ENCODE measurements at regions not wholly inside any gene's neighbourhood (a gene's known extent, or its start where the extent isn't known, plus 50 kb on each side); places are given as distances from the start of the nearest gene placed in this dataset.
"Not testable (repeated sequence)": the region's sequence is repeated elsewhere in the genome, so short reads cannot be mapped to it uniquely, and the experiment has no call there.

- no peak for TF ChIP-seq ELF4 (IDR thresholded peaks at IDR 0.05)
- no peak for TF ChIP-seq FOXA1 (IDR thresholded peaks at IDR 0.05)
- no peak for TF ChIP-seq L3MBTL2 (conservative IDR thresholded peaks at IDR 0.05)
- no peak for TF ChIP-seq FOXK2 (IDR thresholded peaks at IDR 0.05)
- no peak for TF ChIP-seq LEF1 (IDR thresholded peaks at IDR 0.05; ENCODE audit: borderline replicate concordance)
- TF ChIP-seq PKNOX1 (IDR thresholded peaks at IDR 0.05) = no peak
- TF ChIP-seq SUZ12 (IDR thresholded peaks at IDR 0.05) = no peak
- TF ChIP-seq NFRKB (IDR thresholded peaks at IDR 0.05) = no peak
- no peak for TF ChIP-seq CTBP1 (IDR thresholded peaks at IDR 0.05; ENCODE audit: borderline replicate concordance)
- TF ChIP-seq ARNT (IDR thresholded peaks at IDR 0.05) = no peak
- TF ChIP-seq ZNF384 (IDR thresholded peaks at IDR 0.05) = no peak
- no peak for TF ChIP-seq BHLHE40 (IDR thresholded peaks at IDR 0.05; ENCODE audit: borderline replicate concordance)
- no peak for TF ChIP-seq SP1 (IDR thresholded peaks at IDR 0.05)
- no peak for TF ChIP-seq FOXM1 (IDR thresholded peaks at IDR 0.05; ENCODE audit: borderline replicate concordance)
- TF ChIP-seq TARDBP (IDR thresholded peaks at IDR 0.05) = no peak
- TF ChIP-seq HDGF (IDR thresholded peaks at IDR 0.05; ENCODE audit: borderline replicate concordance) = no peak
- ChIA-PET CTCF (no interaction called here), POLR2A (no interaction called here)
- no peak for DNase-seq (ENCODE audit: extremely low spot score)
These were observed 177.0 kb downstream of the OR4M2 start for GRCh38 chr15:22257047-22258008.

- POLR2A ChIA-PET = no interaction called here
- CTCF ChIA-PET = no interaction called here
- no peak for TF ChIP-seq FOXK2 (IDR thresholded peaks at IDR 0.05)
- no peak for TF ChIP-seq ARNT (IDR thresholded peaks at IDR 0.05)
- TF ChIP-seq TARDBP (IDR thresholded peaks at IDR 0.05) = no peak
- TF ChIP-seq NFRKB (IDR thresholded peaks at IDR 0.05) = no peak
- no peak for TF ChIP-seq CTBP1 (IDR thresholded peaks at IDR 0.05; ENCODE audit: borderline replicate concordance)
- no peak for TF ChIP-seq ELF4 (IDR thresholded peaks at IDR 0.05)
- no peak for TF ChIP-seq PKNOX1 (IDR thresholded peaks at IDR 0.05)
- no peak for TF ChIP-seq SUZ12 (IDR thresholded peaks at IDR 0.05)
- TF ChIP-seq LEF1 (IDR thresholded peaks at IDR 0.05; ENCODE audit: borderline replicate concordance) = no peak
- no peak for TF ChIP-seq FOXM1 (IDR thresholded peaks at IDR 0.05; ENCODE audit: borderline replicate concordance)
- no peak for TF ChIP-seq SP1 (IDR thresholded peaks at IDR 0.05)
- no peak for DNase-seq (ENCODE audit: extremely low spot score)
These were observed 177.7 kb downstream of the OR4M2 start for GRCh38 chr15:22258009-22258397.

- CTCF ChIA-PET = no interaction called here
- POLR2A ChIA-PET = no interaction called here
- TF ChIP-seq ZNF384 (IDR thresholded peaks at IDR 0.05) (no peak), SP1 (IDR thresholded peaks at IDR 0.05) (no peak), HDGF (IDR thresholded peaks at IDR 0.05; ENCODE audit: borderline replicate concordance) (no peak), BHLHE40 (IDR thresholded peaks at IDR 0.05; ENCODE audit: borderline replicate concordance) (no peak), SUZ12 (IDR thresholded peaks at IDR 0.05) (no peak), PKNOX1 (IDR thresholded peaks at IDR 0.05) (no peak), FOXA1 (IDR thresholded peaks at IDR 0.05) (no peak), L3MBTL2 (conservative IDR thresholded peaks at IDR 0.05) (no peak)
- no peak for DNase-seq (ENCODE audit: extremely low spot score)
These were observed 178.2 kb downstream of the OR4M2 start for GRCh38 chr15:22258398-22259150.

GRCh38 chr15:22259151-22259750 is 178.9 kb downstream of the OR4M2 start:
- DNase-seq (ENCODE audit: extremely low spot score); POLR2A ChIA-PET; CTCF ChIA-PET: not testable (repeated sequence)

GRCh38 chr15:22259881-22260421 is 179.6 kb downstream of the OR4M2 start:
- CTCF ChIA-PET = no interaction called here
- POLR2A ChIA-PET = no interaction called here
- no peak for DNase-seq (ENCODE audit: extremely low spot score)
- TF ChIP-seq NFRKB (IDR thresholded peaks at IDR 0.05) (no peak), ELF4 (IDR thresholded peaks at IDR 0.05) (no peak), SUZ12 (IDR thresholded peaks at IDR 0.05) (no peak), BHLHE40 (IDR thresholded peaks at IDR 0.05; ENCODE audit: borderline replicate concordance) (no peak), HDGF (IDR thresholded peaks at IDR 0.05; ENCODE audit: borderline replicate concordance) (no peak), TARDBP (IDR thresholded peaks at IDR 0.05) (no peak), ARNT (IDR thresholded peaks at IDR 0.05) (no peak), L3MBTL2 (conservative IDR thresholded peaks at IDR 0.05) (no peak), ZNF384 (IDR thresholded peaks at IDR 0.05) (no peak), PKNOX1 (IDR thresholded peaks at IDR 0.05) (no peak), FOXK2 (IDR thresholded peaks at IDR 0.05) (no peak), FOXA1 (IDR thresholded peaks at IDR 0.05) (no peak), SP1 (IDR thresholded peaks at IDR 0.05) (no peak), LEF1 (IDR thresholded peaks at IDR 0.05; ENCODE audit: borderline replicate concordance) (no peak), CTBP1 (IDR thresholded peaks at IDR 0.05; ENCODE audit: borderline replicate concordance) (no peak), FOXM1 (IDR thresholded peaks at IDR 0.05; ENCODE audit: borderline replicate concordance) (no peak)

All from HEK293T (cell line).